HepG2 (cell line): ENCODE measurements at regions not wholly inside any gene's neighbourhood (a gene's known extent, or its start where the extent isn't known, plus 50 kb on each side); places are given as distances from the start of the nearest gene placed in this dataset.

Experiments
- RARG ChIP-seq: sonication (generic); formaldehyde crosslinking; IDR thresholded peaks from 2 replicates; pipeline ENCODE4 v1.4.0; 2020; ENCODE audit warnings: low read depth, mild to moderate bottlenecking, missing genetic modification reagents
- ZBTB1 ChIP-seq: sonication (generic); formaldehyde crosslinking; IDR thresholded peaks from 2 replicates; pipeline ENCODE4 v1.4.0; 2020; ENCODE audit warnings: missing genetic modification reagents, borderline replicate concordance
- ZNF577 ChIP-seq: sonication (generic); formaldehyde crosslinking; IDR thresholded peaks from 2 replicates; pipeline ENCODE4 v1.4.0; 2020; ENCODE audit warnings: mild to moderate bottlenecking, low read depth, missing genetic modification reagents, borderline replicate concordance
- TF ChIP-seq, protein P1 (sequence below): sonication (generic); formaldehyde crosslinking; IDR thresholded peaks from 2 replicates; pipeline ENCODE4 v1.5.0; 2020; ENCODE audit warnings: mild to moderate bottlenecking, missing genetic modification reagents, moderate library complexity
- TF ChIP-seq, protein P2 (sequence below): IDR thresholded peaks from 2 replicates; pipeline ENCODE4 v1.6.1; 2016; ENCODE audit warnings: low read depth, missing genetic modification reagents, missing compliant biosample characterization

DNA sequence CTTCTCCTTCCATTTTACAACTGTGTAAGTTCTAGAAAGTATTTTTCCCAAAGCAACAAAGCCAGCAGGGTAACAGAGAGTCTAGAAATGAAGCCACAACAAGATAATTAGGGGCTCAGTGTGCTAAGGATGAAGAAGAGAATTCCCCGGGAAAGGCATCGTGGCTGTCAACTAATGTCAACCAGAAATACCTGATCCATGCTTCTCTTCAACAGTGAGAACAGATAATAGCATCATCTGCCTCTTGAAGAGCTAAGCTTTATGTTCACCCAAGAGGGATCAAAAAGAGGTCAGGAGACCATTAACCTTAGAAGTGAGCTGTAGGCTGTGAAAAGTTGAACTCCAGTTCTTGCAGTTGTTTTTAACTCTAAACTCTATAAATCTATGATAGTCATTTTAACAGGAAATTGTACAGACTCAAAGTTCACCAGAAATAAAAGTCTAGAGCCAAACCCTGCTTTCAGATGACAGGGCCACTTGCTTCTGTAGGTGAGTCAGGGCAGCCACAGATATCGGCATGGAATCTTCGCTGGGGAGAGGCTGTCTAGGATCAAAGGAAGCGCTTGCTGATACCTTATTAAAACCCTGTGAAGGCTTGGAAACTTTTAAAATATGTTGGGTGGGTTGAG, 540.7 kb upstream of the ID2 start:
- TF ChIP-seq, protein P1, sequence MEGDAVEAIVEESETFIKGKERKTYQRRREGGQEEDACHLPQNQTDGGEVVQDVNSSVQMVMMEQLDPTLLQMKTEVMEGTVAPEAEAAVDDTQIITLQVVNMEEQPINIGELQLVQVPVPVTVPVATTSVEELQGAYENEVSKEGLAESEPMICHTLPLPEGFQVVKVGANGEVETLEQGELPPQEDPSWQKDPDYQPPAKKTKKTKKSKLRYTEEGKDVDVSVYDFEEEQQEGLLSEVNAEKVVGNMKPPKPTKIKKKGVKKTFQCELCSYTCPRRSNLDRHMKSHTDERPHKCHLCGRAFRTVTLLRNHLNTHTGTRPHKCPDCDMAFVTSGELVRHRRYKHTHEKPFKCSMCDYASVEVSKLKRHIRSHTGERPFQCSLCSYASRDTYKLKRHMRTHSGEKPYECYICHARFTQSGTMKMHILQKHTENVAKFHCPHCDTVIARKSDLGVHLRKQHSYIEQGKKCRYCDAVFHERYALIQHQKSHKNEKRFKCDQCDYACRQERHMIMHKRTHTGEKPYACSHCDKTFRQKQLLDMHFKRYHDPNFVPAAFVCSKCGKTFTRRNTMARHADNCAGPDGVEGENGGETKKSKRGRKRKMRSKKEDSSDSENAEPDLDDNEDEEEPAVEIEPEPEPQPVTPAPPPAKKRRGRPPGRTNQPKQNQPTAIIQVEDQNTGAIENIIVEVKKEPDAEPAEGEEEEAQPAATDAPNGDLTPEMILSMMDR (CRISPR knock-in tag): no peak
- TF ChIP-seq RARG (CRISPR knock-in tag): no peak
- TF ChIP-seq, protein P2, sequence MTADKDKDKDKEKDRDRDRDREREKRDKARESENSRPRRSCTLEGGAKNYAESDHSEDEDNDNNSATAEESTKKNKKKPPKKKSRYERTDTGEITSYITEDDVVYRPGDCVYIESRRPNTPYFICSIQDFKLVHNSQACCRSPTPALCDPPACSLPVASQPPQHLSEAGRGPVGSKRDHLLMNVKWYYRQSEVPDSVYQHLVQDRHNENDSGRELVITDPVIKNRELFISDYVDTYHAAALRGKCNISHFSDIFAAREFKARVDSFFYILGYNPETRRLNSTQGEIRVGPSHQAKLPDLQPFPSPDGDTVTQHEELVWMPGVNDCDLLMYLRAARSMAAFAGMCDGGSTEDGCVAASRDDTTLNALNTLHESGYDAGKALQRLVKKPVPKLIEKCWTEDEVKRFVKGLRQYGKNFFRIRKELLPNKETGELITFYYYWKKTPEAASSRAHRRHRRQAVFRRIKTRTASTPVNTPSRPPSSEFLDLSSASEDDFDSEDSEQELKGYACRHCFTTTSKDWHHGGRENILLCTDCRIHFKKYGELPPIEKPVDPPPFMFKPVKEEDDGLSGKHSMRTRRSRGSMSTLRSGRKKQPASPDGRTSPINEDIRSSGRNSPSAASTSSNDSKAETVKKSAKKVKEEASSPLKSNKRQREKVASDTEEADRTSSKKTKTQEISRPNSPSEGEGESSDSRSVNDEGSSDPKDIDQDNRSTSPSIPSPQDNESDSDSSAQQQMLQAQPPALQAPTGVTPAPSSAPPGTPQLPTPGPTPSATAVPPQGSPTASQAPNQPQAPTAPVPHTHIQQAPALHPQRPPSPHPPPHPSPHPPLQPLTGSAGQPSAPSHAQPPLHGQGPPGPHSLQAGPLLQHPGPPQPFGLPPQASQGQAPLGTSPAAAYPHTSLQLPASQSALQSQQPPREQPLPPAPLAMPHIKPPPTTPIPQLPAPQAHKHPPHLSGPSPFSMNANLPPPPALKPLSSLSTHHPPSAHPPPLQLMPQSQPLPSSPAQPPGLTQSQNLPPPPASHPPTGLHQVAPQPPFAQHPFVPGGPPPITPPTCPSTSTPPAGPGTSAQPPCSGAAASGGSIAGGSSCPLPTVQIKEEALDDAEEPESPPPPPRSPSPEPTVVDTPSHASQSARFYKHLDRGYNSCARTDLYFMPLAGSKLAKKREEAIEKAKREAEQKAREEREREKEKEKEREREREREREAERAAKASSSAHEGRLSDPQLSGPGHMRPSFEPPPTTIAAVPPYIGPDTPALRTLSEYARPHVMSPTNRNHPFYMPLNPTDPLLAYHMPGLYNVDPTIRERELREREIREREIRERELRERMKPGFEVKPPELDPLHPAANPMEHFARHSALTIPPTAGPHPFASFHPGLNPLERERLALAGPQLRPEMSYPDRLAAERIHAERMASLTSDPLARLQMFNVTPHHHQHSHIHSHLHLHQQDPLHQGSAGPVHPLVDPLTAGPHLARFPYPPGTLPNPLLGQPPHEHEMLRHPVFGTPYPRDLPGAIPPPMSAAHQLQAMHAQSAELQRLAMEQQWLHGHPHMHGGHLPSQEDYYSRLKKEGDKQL (CRISPR knock-in tag): no peak
- no peak for TF ChIP-seq ZBTB1 (CRISPR knock-in tag)
- TF ChIP-seq ZNF577: no peak
